ENCODE measurements at regions not wholly inside any gene's neighbourhood (a gene's known extent, or its start where the extent isn't known, plus 50 kb on each side); places are given as distances from the start of the nearest gene placed in this dataset.

DNA sequence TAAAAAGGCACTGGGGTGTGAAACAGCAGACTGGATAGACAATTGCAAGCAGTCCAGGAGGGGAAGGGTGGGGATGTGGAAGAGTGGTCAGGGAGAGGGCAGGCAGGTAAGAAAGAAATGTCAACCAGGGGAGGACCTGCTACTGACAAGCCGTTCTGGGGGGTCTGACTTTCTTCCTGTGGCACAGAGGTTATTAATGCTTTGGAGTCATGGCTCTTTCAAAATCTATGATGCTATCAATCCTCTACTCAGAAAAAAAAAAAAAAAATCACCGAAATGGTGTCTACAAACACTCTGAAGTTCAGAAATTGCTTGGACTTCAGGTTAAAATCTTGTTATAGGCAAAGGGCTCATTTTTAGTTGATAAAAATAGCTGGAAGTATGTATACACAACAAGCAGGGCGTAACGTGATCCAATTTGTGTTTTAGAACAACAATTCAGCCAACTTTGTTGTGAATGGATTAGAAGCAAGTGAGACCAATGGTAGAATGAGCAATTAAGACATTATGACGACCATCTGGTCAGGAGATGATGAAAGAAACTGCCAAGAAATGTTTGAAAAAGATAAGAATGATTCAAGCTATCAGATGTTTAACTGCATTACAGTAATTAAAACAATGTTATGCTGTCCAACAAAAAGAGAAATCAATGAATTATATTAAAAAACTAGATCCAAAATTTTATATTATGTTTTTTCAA is 255.2 kb downstream of the DEPDC1B start (continued):
- TF ChIP-seq, protein P1, sequence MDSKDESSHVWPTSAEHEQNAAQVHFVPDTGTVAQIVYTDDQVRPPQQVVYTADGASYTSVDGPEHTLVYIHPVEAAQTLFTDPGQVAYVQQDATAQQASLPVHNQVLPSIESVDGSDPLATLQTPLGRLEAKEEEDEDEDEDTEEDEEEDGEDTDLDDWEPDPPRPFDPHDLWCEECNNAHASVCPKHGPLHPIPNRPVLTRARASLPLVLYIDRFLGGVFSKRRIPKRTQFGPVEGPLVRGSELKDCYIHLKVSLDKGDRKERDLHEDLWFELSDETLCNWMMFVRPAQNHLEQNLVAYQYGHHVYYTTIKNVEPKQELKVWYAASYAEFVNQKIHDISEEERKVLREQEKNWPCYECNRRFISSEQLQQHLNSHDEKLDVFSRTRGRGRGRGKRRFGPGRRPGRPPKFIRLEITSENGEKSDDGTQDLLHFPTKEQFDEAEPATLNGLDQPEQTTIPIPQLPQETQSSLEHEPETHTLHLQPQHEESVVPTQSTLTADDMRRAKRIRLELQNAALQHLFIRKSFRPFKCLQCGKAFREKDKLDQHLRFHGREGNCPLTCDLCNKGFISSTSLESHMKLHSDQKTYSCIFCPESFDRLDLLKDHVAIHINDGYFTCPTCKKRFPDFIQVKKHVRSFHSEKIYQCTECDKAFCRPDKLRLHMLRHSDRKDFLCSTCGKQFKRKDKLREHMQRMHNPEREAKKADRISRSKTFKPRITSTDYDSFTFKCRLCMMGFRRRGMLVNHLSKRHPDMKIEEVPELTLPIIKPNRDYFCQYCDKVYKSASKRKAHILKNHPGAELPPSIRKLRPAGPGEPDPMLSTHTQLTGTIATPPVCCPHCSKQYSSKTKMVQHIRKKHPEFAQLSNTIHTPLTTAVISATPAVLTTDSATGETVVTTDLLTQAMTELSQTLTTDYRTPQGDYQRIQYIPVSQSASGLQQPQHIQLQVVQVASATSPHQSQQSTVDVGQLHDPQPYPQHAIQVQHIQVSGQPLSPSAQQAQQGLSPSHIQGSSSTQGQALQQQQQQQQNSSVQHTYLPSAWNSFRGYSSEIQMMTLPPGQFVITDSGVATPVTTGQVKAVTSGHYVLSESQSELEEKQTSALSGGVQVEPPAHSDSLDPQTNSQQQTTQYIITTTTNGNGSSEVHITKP (tag by site-specific recombination; IDR thresholded peaks at IDR 0.05), result no peak
- no peak for TF ChIP-seq ZNF555 (tag by site-specific recombination; conservative IDR thresholded peaks at IDR 0.05)

DNA sequence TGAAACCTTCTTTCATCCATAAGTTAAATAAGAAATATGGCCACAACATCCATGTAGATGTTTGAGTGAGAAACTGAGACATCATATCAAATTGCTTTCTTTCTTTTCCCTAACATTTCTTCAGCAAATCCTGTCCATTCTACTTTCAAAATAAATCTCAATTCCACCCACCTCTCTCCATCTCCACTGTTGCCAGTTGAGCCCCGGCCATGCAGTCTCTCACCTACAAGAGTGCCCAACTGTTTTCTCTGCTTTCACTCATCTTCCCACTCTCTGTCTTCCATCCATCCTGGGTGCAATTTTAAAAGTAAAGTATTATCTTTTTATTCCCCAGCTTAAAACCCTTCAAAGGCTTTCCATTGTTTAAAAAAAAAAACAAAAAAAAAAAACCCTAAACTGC is 260.4 kb downstream of the DEPDC1B start:
- H3K4me1 ChIP-seq (ENCODE audit: control insufficient read depth, insufficient read depth, low read length), result no peaks in the 10 kb centered on the region
- no peak for TF ChIP-seq MYNN (tag by site-specific recombination; IDR thresholded peaks at IDR 0.05; ENCODE audit: borderline replicate concordance)
- TF ChIP-seq, protein P2, sequence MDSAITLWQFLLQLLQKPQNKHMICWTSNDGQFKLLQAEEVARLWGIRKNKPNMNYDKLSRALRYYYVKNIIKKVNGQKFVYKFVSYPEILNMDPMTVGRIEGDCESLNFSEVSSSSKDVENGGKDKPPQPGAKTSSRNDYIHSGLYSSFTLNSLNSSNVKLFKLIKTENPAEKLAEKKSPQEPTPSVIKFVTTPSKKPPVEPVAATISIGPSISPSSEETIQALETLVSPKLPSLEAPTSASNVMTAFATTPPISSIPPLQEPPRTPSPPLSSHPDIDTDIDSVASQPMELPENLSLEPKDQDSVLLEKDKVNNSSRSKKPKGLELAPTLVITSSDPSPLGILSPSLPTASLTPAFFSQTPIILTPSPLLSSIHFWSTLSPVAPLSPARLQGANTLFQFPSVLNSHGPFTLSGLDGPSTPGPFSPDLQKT (IDR thresholded peaks at IDR 0.05; ENCODE audit: borderline replicate concordance, low read depth, low read length), result no peak
- TF ChIP-seq, protein P3, sequence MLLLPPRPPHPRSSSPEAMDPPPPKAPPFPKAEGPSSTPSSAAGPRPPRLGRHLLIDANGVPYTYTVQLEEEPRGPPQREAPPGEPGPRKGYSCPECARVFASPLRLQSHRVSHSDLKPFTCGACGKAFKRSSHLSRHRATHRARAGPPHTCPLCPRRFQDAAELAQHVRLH (tag by site-specific recombination; IDR thresholded peaks at IDR 0.05), result no peak
- TF ChIP-seq SP2 (tag by site-specific recombination; IDR thresholded peaks at IDR 0.05), result no peak
- TF ChIP-seq, protein P4, sequence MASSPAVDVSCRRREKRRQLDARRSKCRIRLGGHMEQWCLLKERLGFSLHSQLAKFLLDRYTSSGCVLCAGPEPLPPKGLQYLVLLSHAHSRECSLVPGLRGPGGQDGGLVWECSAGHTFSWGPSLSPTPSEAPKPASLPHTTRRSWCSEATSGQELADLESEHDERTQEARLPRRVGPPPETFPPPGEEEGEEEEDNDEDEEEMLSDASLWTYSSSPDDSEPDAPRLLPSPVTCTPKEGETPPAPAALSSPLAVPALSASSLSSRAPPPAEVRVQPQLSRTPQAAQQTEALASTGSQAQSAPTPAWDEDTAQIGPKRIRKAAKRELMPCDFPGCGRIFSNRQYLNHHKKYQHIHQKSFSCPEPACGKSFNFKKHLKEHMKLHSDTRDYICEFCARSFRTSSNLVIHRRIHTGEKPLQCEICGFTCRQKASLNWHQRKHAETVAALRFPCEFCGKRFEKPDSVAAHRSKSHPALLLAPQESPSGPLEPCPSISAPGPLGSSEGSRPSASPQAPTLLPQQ (tag by site-specific recombination; IDR thresholded peaks at IDR 0.05), result no peak
- TF ChIP-seq ZNF658 (tag by site-specific recombination; IDR thresholded peaks at IDR 0.05), result no peak
- TF ChIP-seq ZNF791 (tag by site-specific recombination; IDR thresholded peaks at IDR 0.05), result no peak
- TF ChIP-seq MZF1 (tag by site-specific recombination; IDR thresholded peaks at IDR 0.05; ENCODE audit: borderline replicate concordance), result no peak
- no peak for TF ChIP-seq GLI2 (tag by site-specific recombination; IDR thresholded peaks at IDR 0.05; ENCODE audit: borderline replicate concordance, low read depth)
- no peak for TF ChIP-seq ZNF132 (tag by site-specific recombination; IDR thresholded peaks at IDR 0.05; ENCODE audit: borderline replicate concordance)
- no peak for TF ChIP-seq RBAK (tag by site-specific recombination; IDR thresholded peaks at IDR 0.05)
- H3K36me3 ChIP-seq (ENCODE audit: control insufficient read depth in 2 of 2, insufficient read depth in 1 of 2, low read length in 2 of 2), result no peaks in the 10 kb centered on the region
- POLR2A ChIA-PET, result no interaction called here
- H3K9me3 ChIP-seq (ENCODE audit: control insufficient read depth, insufficient read depth, low read depth, low read length), result no peaks in the 10 kb centered on the region
- no peak overlapping the region for H3K27ac ChIP-seq (ENCODE audit: extremely low read depth, low read depth, low read length)
- CTCF ChIA-PET, result interaction anchor here (0.6 kb wide), 1 partner anchor 919 kb away, joined by 3 read pairs; no protein-coding TSS in a partner anchor
- H3K4me3 ChIP-seq (ENCODE audit: low read depth, low read length), result no peak overlapping the region

DNA sequence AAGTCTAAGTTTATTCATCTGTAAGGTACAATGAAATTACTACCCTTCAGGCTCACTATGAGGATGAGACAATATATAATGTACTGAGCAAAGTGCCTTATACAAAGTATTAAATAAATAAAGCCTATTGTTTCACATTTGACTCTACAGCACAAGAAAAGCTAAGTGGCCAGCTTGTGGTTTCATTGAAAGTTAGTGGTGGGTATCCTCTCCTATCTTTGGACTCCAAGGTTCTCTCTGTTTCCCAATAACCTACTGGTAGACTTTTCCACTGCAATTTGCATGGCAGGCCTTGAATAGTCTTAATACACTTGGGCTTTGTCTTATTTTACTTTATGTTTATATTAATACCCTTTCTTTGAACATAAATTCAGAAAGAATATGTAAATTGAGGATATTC is 262.7 kb downstream of the DEPDC1B start:
- POLR2A ChIA-PET, result no interaction called here
- Histone ChIP-seq H3K4me3 (ENCODE audit: low read depth, low read length) (no peak overlapping the region), H3K27ac (ENCODE audit: extremely low read depth, low read depth, low read length) (no peak overlapping the region), H3K36me3 (ENCODE audit: control insufficient read depth in 2 of 2, insufficient read depth in 1 of 2, low read length in 2 of 2) (no peaks in the 10 kb centered on the region), H3K4me1 (ENCODE audit: control insufficient read depth, insufficient read depth, low read length) (no peaks in the 10 kb centered on the region), H3K9me3 (ENCODE audit: control insufficient read depth, insufficient read depth, low read depth, low read length) (no peaks in the 10 kb centered on the region)
- CTCF ChIA-PET, result no interaction called here
- TF ChIP-seq ZNF335 (tag by site-specific recombination; conservative IDR thresholded peaks at IDR 0.05), result no peak
- TF ChIP-seq, protein P5, sequence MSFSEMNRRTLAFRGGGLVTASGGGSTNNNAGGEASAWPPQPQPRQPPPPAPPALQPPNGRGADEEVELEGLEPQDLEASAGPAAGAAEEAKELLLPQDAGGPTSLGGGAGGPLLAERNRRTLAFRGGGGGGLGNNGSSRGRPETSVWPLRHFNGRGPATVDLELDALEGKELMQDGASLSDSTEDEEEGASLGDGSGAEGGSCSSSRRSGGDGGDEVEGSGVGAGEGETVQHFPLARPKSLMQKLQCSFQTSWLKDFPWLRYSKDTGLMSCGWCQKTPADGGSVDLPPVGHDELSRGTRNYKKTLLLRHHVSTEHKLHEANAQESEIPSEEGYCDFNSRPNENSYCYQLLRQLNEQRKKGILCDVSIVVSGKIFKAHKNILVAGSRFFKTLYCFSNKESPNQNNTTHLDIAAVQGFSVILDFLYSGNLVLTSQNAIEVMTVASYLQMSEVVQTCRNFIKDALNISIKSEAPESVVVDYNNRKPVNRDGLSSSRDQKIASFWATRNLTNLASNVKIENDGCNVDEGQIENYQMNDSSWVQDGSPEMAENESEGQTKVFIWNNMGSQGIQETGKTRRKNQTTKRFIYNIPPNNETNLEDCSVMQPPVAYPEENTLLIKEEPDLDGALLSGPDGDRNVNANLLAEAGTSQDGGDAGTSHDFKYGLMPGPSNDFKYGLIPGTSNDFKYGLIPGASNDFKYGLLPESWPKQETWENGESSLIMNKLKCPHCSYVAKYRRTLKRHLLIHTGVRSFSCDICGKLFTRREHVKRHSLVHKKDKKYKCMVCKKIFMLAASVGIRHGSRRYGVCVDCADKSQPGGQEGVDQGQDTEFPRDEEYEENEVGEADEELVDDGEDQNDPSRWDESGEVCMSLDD (tag by site-specific recombination; IDR thresholded peaks at IDR 0.05), result no peak
- no peak for TF ChIP-seq HOXA7 (CRISPR knock-in tag; IDR thresholded peaks at IDR 0.05; ENCODE audit: borderline replicate concordance)
- TF ChIP-seq, protein P6, sequence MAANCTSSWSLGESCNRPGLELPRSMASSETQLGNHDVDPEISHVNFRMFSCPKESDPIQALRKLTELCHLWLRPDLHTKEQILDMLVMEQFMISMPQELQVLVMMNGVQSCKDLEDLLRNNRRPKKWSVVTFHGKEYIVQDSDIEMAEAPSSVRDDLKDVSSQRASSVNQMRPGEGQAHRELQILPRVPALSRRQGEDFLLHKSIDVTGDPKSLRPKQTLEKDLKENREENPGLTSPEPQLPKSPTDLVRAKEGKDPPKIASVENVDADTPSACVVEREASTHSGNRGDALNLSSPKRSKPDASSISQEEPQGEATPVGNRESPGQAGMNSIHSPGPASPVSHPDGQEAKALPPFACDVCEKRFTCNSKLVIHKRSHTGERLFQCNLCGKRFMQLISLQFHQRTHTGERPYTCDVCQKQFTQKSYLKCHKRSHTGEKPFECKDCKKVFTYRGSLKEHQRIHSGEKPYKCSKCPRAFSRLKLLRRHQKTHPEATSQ (tag by site-specific recombination; IDR thresholded peaks at IDR 0.05), result no peak
- TF ChIP-seq ZNF670 (tag by site-specific recombination; IDR thresholded peaks at IDR 0.05; ENCODE audit: low read depth), result no peak
- no peak for TF ChIP-seq ZNF202 (tag by site-specific recombination; IDR thresholded peaks at IDR 0.05; ENCODE audit: borderline replicate concordance)
- TF ChIP-seq TRIM28 (IDR thresholded peaks at IDR 0.05; ENCODE audit: borderline replicate concordance, low read length), result no peak
- TF ChIP-seq ZBTB1 (tag by site-specific recombination; IDR thresholded peaks at IDR 0.05), result no peak
